ENCODE measurements at regions not wholly inside any gene's neighbourhood (a gene's known extent, or its start where the extent isn't known, plus 50 kb on each side); places are given as distances from the start of the nearest gene placed in this dataset.

DNA sequence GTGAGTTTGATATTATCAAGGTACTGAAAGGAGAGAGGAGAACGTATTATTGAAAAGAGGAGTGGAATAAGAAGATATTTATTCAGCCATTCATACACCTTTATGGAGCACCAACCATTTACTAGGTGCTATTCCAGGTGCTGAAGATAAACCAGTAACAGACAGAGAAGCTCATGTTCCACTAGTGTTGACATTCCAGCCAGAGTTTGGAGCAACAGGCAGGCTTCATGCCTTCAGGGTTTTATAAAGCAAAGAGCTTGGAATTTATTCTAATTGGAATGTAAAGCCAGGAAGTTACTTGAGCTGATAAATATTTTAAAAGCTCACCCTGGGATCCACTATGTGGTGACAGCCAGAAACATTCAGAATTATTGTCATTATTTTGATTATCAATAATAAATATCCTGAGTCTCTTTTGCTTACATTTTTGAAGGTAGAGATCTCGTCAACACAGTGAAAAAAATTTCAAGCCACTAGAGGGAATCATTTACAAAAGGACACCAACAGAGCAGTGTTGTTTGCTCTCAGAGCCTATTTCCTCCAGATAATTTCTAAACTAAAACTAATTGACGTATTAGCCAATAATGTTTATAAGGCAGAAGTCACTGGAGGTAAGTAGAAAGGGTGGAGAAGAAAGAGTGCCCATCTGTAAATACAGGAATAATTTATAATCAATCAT lies 172.0 kb downstream of the KCNA4 start:
- H3K36me3 ChIP-seq (ENCODE audit: control insufficient read depth in 1 of 2, insufficient read depth in 2 of 2, low read length in 2 of 2): no peaks in the 10 kb centered on the region
- no peak for DNase-seq (ENCODE audit: low read depth, low spot score)
- no peak overlapping the region for H3K27ac ChIP-seq (ENCODE audit: low read depth, low read length)
- no peaks in the 10 kb centered on the region for H3K9me2 ChIP-seq (ENCODE audit: insufficient read depth)
- H3K4me1 ChIP-seq (ENCODE audit: control insufficient read depth in 1 of 2, insufficient read depth in 2 of 2, low read length in 2 of 2): no peaks in the 10 kb centered on the region
- no peak overlapping the region for H3K4me2 ChIP-seq (ENCODE audit: low read length)
- H4K20me1 ChIP-seq (ENCODE audit: insufficient read depth): no peaks in the 10 kb centered on the region
- ChIA-PET CTCF (no interaction called here), POLR2A (no interaction called here), RAD21 (ENCODE audit: low non-redundant PET in 1 of 2, low total read pairs in 2 of 2, uncharacterized antibody in 2 of 2, unreplicated experiment in 2 of 2) (no interaction called here)
- BruUV-seq (replicated peaks): no TSS peak
- no peaks in the 10 kb centered on the region for H3K79me2 ChIP-seq (ENCODE audit: insufficient read depth, low read length)
- no peak overlapping the region for H3K9ac ChIP-seq (ENCODE audit: low read length)
- no peaks in the 10 kb centered on the region for H3K27me3 ChIP-seq (ENCODE audit: insufficient read depth, low read length)
- no peak for ATAC-seq
- no peaks in the 10 kb centered on the region; a peak in 1 of 4 replicates for H3K9me3 ChIP-seq (ENCODE audit: control insufficient read depth in 1 of 2, insufficient read depth in 1 of 2, low read depth in 1 of 2, low read length in 2 of 2)
- TF ChIP-seq CBX3 (IDR thresholded peaks at IDR 0.05; ENCODE audit: low read depth) (no peak), ZFX (IDR thresholded peaks at IDR 0.05) (no peak), TCF7L2 (IDR thresholded peaks at IDR 0.05; ENCODE audit: borderline replicate concordance, extremely low read depth, insufficient read depth, insufficient read length) (no peak), SP1 (IDR thresholded peaks at IDR 0.05; ENCODE audit: low read depth) (no peak), POLR2AphosphoS5 (IDR thresholded peaks at IDR 0.05; ENCODE audit: low read depth, low read length) (no peak)
- no peak overlapping the region for H2AFZ ChIP-seq (ENCODE audit: low read depth, low read length, poor library complexity, severe bottlenecking)
- intact Hi-C loops (cut with micrococcal nuclease): no loop called here
- H3K4me3 ChIP-seq (replicated peaks in 1 of 2; ENCODE audit: low read depth in 1 of 2, low read length in 2 of 2): no peak overlapping the region

DNA sequence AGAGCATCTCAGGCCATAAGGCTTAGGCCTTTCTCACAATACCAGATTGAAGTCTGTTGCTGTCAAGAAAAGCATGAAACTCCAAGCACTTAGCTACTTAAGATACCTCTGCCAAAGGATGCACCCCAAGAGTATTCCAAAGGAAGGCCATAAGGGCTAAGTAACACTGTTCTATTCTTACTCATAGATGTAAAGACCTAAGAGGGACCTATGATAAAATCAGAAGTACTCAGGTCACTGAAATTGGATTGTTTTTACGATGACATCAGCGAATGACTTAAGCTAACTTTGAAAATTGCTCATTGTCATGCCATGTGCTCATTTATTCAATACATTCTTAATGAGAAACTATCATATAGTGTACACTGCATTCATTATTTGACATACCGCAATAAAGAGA lies 172.8 kb downstream of the KCNA4 start:
- ATAC-seq: no peak
- H3K4me1 ChIP-seq (ENCODE audit: control insufficient read depth in 1 of 2, insufficient read depth in 2 of 2, low read length in 2 of 2): no peaks in the 10 kb centered on the region
- BruUV-seq (replicated peaks): no TSS peak
- H3K4me2 ChIP-seq (ENCODE audit: low read length): no peak overlapping the region
- no peaks in the 10 kb centered on the region; a peak in 1 of 4 replicates for H3K9me3 ChIP-seq (ENCODE audit: control insufficient read depth in 1 of 2, insufficient read depth in 1 of 2, low read depth in 1 of 2, low read length in 2 of 2)
- no peak overlapping the region for H3K4me3 ChIP-seq (replicated peaks in 1 of 2; ENCODE audit: low read depth in 1 of 2, low read length in 2 of 2)
- no peak overlapping the region for H2AFZ ChIP-seq (ENCODE audit: low read depth, low read length, poor library complexity, severe bottlenecking)
- intact Hi-C loops (cut with micrococcal nuclease): no loop called here
- ChIA-PET POLR2A (no interaction called here), CTCF (no interaction called here), RAD21 (ENCODE audit: low non-redundant PET in 1 of 2, low total read pairs in 2 of 2, uncharacterized antibody in 2 of 2, unreplicated experiment in 2 of 2) (no interaction called here)
- no peaks in the 10 kb centered on the region for H3K79me2 ChIP-seq (ENCODE audit: insufficient read depth, low read length)
- no peak overlapping the region for H3K27ac ChIP-seq (ENCODE audit: low read depth, low read length)
- no peaks in the 10 kb centered on the region for H3K9me2 ChIP-seq (ENCODE audit: insufficient read depth)
- TF ChIP-seq, protein P1, sequence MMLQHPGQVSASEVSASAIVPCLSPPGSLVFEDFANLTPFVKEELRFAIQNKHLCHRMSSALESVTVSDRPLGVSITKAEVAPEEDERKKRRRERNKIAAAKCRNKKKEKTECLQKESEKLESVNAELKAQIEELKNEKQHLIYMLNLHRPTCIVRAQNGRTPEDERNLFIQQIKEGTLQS (IDR thresholded peaks at IDR 0.05): no peak
- TF ChIP-seq, protein P2, sequence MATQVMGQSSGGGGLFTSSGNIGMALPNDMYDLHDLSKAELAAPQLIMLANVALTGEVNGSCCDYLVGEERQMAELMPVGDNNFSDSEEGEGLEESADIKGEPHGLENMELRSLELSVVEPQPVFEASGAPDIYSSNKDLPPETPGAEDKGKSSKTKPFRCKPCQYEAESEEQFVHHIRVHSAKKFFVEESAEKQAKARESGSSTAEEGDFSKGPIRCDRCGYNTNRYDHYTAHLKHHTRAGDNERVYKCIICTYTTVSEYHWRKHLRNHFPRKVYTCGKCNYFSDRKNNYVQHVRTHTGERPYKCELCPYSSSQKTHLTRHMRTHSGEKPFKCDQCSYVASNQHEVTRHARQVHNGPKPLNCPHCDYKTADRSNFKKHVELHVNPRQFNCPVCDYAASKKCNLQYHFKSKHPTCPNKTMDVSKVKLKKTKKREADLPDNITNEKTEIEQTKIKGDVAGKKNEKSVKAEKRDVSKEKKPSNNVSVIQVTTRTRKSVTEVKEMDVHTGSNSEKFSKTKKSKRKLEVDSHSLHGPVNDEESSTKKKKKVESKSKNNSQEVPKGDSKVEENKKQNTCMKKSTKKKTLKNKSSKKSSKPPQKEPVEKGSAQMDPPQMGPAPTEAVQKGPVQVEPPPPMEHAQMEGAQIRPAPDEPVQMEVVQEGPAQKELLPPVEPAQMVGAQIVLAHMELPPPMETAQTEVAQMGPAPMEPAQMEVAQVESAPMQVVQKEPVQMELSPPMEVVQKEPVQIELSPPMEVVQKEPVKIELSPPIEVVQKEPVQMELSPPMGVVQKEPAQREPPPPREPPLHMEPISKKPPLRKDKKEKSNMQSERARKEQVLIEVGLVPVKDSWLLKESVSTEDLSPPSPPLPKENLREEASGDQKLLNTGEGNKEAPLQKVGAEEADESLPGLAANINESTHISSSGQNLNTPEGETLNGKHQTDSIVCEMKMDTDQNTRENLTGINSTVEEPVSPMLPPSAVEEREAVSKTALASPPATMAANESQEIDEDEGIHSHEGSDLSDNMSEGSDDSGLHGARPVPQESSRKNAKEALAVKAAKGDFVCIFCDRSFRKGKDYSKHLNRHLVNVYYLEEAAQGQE (IDR thresholded peaks at IDR 0.05; ENCODE audit: low read depth): no peak
- TF ChIP-seq, protein P3, sequence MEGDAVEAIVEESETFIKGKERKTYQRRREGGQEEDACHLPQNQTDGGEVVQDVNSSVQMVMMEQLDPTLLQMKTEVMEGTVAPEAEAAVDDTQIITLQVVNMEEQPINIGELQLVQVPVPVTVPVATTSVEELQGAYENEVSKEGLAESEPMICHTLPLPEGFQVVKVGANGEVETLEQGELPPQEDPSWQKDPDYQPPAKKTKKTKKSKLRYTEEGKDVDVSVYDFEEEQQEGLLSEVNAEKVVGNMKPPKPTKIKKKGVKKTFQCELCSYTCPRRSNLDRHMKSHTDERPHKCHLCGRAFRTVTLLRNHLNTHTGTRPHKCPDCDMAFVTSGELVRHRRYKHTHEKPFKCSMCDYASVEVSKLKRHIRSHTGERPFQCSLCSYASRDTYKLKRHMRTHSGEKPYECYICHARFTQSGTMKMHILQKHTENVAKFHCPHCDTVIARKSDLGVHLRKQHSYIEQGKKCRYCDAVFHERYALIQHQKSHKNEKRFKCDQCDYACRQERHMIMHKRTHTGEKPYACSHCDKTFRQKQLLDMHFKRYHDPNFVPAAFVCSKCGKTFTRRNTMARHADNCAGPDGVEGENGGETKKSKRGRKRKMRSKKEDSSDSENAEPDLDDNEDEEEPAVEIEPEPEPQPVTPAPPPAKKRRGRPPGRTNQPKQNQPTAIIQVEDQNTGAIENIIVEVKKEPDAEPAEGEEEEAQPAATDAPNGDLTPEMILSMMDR (IDR thresholded peaks at IDR 0.05 in 2 of 3, conservative IDR thresholded peaks at IDR 0.05 in 1 of 3; ENCODE audit: borderline replicate concordance in 1 of 3, insufficient read depth in 1 of 3, low read depth in 2 of 3, low read length in 2 of 3): no peak
- no peak for TF ChIP-seq SP1 (IDR thresholded peaks at IDR 0.05; ENCODE audit: low read depth)
- TF ChIP-seq FOSL1 (IDR thresholded peaks at IDR 0.05; ENCODE audit: low read depth): no peak
- TF ChIP-seq SIN3A (IDR thresholded peaks at IDR 0.05; ENCODE audit: low read depth): no peak
- TF ChIP-seq EZH2 (IDR thresholded peaks at IDR 0.05): no peak
- no peak for TF ChIP-seq EZH2phosphoT487 (IDR thresholded peaks at IDR 0.05; ENCODE audit: borderline replicate concordance)
- TF ChIP-seq SRF (IDR thresholded peaks at IDR 0.05; ENCODE audit: low read depth): no peak
- no peak for TF ChIP-seq POLR2A (IDR thresholded peaks at IDR 0.05; ENCODE audit: borderline replicate concordance, extremely low read depth, insufficient read depth, insufficient read length)
- TF ChIP-seq, protein P4, sequence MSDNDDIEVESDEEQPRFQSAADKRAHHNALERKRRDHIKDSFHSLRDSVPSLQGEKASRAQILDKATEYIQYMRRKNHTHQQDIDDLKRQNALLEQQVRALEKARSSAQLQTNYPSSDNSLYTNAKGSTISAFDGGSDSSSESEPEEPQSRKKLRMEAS (IDR thresholded peaks at IDR 0.05): no peak
- no peak for TF ChIP-seq TCF7L2 (IDR thresholded peaks at IDR 0.05; ENCODE audit: borderline replicate concordance, extremely low read depth, insufficient read depth, insufficient read length)
- TF ChIP-seq CBX3 (IDR thresholded peaks at IDR 0.05; ENCODE audit: low read depth): no peak
- no peak for TF ChIP-seq CEBPB (IDR thresholded peaks at IDR 0.05; ENCODE audit: low read depth)
- H3K9ac ChIP-seq (ENCODE audit: low read length): no peak overlapping the region
- no peaks in the 10 kb centered on the region for H3K27me3 ChIP-seq (ENCODE audit: insufficient read depth, low read length)
- H3K36me3 ChIP-seq (ENCODE audit: control insufficient read depth in 1 of 2, insufficient read depth in 2 of 2, low read length in 2 of 2): no peaks in the 10 kb centered on the region
- H4K20me1 ChIP-seq (ENCODE audit: insufficient read depth): no peaks in the 10 kb centered on the region
- no peak for DNase-seq (ENCODE audit: low read depth, low spot score)
